GM12878 (cell line): ENCODE measurements at regions not wholly inside any gene's neighbourhood (a gene's known extent, or its start where the extent isn't known, plus 50 kb on each side); places are given as distances from the start of the nearest gene placed in this dataset.

Source experiments
- ATAC-seq: fragments of 200-7000 bp; cut with Tn5 transposase; 3 replicates; pipeline ENCODE4 v1.9.1; 2020; ENCODE audit warnings: mild to moderate bottlenecking, moderate library complexity
- BruUV-seq: library from RNA; stranded (reverse); fragments of 400-500 nt; replicated peaks from 2 replicates; lab custom pipeline; 2021; lab: Mats Ljungman, UMichigan
- CTCF ChIA-PET: fragments of 300-600 bp; sonication (Branson Sonifier 250); formaldehyde crosslinking; extraction: SDS; loops from one replicate; lab custom pipeline; 2021; ENCODE audit warnings: inconsistent platforms; lab: Yijun Ruan, JAX
- POLR2A ChIA-PET: fragments of 350-600 bp; formaldehyde crosslinking; extraction: SDS; loops from one replicate; lab custom pipeline; 2021; ENCODE audit warnings: inconsistent platforms; lab: Charles Lee
- RAD21 ChIA-PET: fragments of 300-600 bp; sonication (Branson Sonifier 250); formaldehyde crosslinking; loops from one replicate; lab custom pipeline; 2023; ENCODE audit warnings: antibody characterized with exemption; ENCODE audit not compliant: unreplicated experiment; lab: Charles Lee
- SMC1A ChIA-PET: fragments of 300-600 bp; sonication (Branson Sonifier 250); formaldehyde crosslinking; loops from one replicate; lab custom pipeline; 2023; ENCODE audit not compliant: unreplicated experiment, uncharacterized antibody; lab: Charles Lee
- DNase-seq: peaks from one replicate; pipeline ENCODE4 v3.0.0-alpha.2; 2011; ENCODE audit warnings: low read depth, low spot score
- FAIRE-seq: peaks from 3 replicates; lab custom pipeline; 2011; peaks lifted over from hg19 to GRCh38; lab: Jason Lieb, UNC
- H2AFZ ChIP-seq: 2 replicates; pipeline ENCODE4 v1.6.0; 2011; ENCODE audit warnings: low read depth, low read length, control low read depth; ENCODE audit not compliant: control insufficient read depth
- H3K27ac ChIP-seq: 2 replicates; pipeline ENCODE4 v1.5.1; 2011; ENCODE audit warnings: control low read depth; ENCODE audit not compliant: control insufficient read depth, insufficient read depth
- H3K27me3 ChIP-seq, 2 experiments: replicated peaks in 1 of 2; 2 replicates each; pipeline versions ENCODE4 v1.6.0 to v1.6.1; 2011; ENCODE audit warnings: low read length in 1 of 2; ENCODE audit not compliant: control insufficient read depth in 2 of 2, insufficient read depth in 2 of 2
- H3K36me3 ChIP-seq, 2 experiments: 2 replicates each; pipeline ENCODE4 v1.5.1; 2011; ENCODE audit warnings: low read length in 1 of 2; ENCODE audit not compliant: control insufficient read depth in 2 of 2, insufficient read depth in 2 of 2
- H3K4me1 ChIP-seq: 2 replicates; pipeline ENCODE4 v1.6.1; 2011; ENCODE audit warnings: mild to moderate bottlenecking, low read length, moderate library complexity, mixed read lengths; ENCODE audit not compliant: control insufficient read depth, insufficient read depth
- H3K4me2 ChIP-seq: 2 replicates; pipeline ENCODE4 v1.6.0; 2011; ENCODE audit warnings: control low read depth; ENCODE audit not compliant: control insufficient read depth, insufficient read depth
- H3K4me3 ChIP-seq: fragments of 200-600 bp; sonication (generic); 2 replicates; pipeline ENCODE4 v1.5.1; 2016
- H3K79me2 ChIP-seq: 2 replicates; pipeline ENCODE4 v1.6.0; 2011; ENCODE audit warnings: low read length; ENCODE audit not compliant: control insufficient read depth, insufficient read depth
- H3K9ac ChIP-seq: 2 replicates; pipeline ENCODE4 v1.8.0; 2011; ENCODE audit warnings: low read length, control low read depth, mixed read lengths; ENCODE audit not compliant: control insufficient read depth, insufficient read depth
- H3K9me3 ChIP-seq: replicated peaks from 3 replicates; pipeline ENCODE4 v1.5.1; 2011; ENCODE audit warnings: mild to moderate bottlenecking, low read length; ENCODE audit not compliant: control insufficient read depth, insufficient read depth
- H4K20me1 ChIP-seq: 2 replicates; pipeline ENCODE4 v1.6.0; 2011; ENCODE audit not compliant: control insufficient read depth, insufficient read depth
- ATF2 ChIP-seq: IDR thresholded peaks from 2 replicates; pipeline ENCODE4 v1.6.1; 2012; ENCODE audit warnings: low read length, inconsistent platforms
- CBX5 ChIP-seq: sonication (generic); IDR thresholded peaks from 2 replicates; pipeline ENCODE4 v1.6.1; 2016; ENCODE audit warnings: low read depth, moderate library complexity, mild to moderate bottlenecking, inconsistent platforms
- CHD2 ChIP-seq: IDR thresholded peaks from 2 replicates; pipeline ENCODE4 v1.6.1; 2011; ENCODE audit warnings: low read depth, low read length, improper control_type of control experiment, borderline replicate concordance
- JUNB ChIP-seq: IDR thresholded peaks from 2 replicates; pipeline ENCODE4 v1.6.1; 2016; ENCODE audit warnings: antibody characterized with exemption, mild to moderate bottlenecking
- KLF5 ChIP-seq: fragments of 450-650 bp; IDR thresholded peaks from 2 replicates; pipeline ENCODE4 v1.6.1; 2014; ENCODE audit warnings: mild to moderate bottlenecking; ENCODE audit not compliant: partially characterized antibody
- NFYA ChIP-seq: IDR thresholded peaks from 2 replicates; pipeline ENCODE4 v1.6.1; 2011; ENCODE audit warnings: low read depth, mild to moderate bottlenecking, low read length, improper control_type of control experiment, borderline replicate concordance
- NR2C1 ChIP-seq: fragments of 450-650 bp; IDR thresholded peaks from 2 replicates; pipeline ENCODE4 v1.6.1; 2017; ENCODE audit warnings: antibody characterized with exemption, mild to moderate bottlenecking, moderate library complexity
- PML ChIP-seq: IDR thresholded peaks from 2 replicates; pipeline ENCODE4 v1.6.1; 2012; ENCODE audit warnings: low read length, inconsistent platforms
- POLR2AphosphoS2 ChIP-seq: IDR thresholded peaks from 2 replicates; pipeline ENCODE4 v1.6.1; 2011; ENCODE audit warnings: low read depth, mild to moderate bottlenecking, low read length, improper control_type of control experiment, moderate library complexity
- RAD21 ChIP-seq: IDR thresholded peaks from 2 replicates; pipeline ENCODE4 v1.6.1; 2011; ENCODE audit warnings: mild to moderate bottlenecking, low read depth, low read length, moderate library complexity; ENCODE audit not compliant: insufficient read depth
- SIX5 ChIP-seq: IDR thresholded peaks from 2 replicates; pipeline ENCODE4 v1.6.1; 2011; ENCODE audit warnings: mild to moderate bottlenecking, low read depth, low read length, moderate library complexity; ENCODE audit not compliant: severe bottlenecking
- SREBF2 ChIP-seq: IDR thresholded peaks from 2 replicates; pipeline ENCODE4 v1.6.1; 2012; ENCODE audit warnings: mild to moderate bottlenecking, low read length
- STAT3 ChIP-seq: IDR thresholded peaks from 2 replicates; pipeline ENCODE4 v1.6.1; 2011; ENCODE audit warnings: low read depth, low read length, improper control_type of control experiment
- ZBED1 ChIP-seq: IDR thresholded peaks from 2 replicates; pipeline ENCODE4 v1.6.1; 2016; ENCODE audit warnings: borderline replicate concordance
- ZNF274 ChIP-seq: IDR thresholded peaks from one replicate; pipeline ENCODE4 v1.8.0; 2011; ENCODE audit not compliant: insufficient read length, insufficient read depth
- WGBS: methylation state at CpG from one replicate; pipeline ENCODE4 v1.1.6; 2016; ENCODE audit warnings: low lambda C conversion rate; ENCODE audit not compliant: insufficient replicate concordance, insufficient coverage; ENCODE audit errors: missing lambda C conversion rate; 5-methylcytosine and 5-hydroxymethylcytosine counted together
- in situ Hi-C: fragments of 300-500 bp; cut with MboI; formaldehyde crosslinking; loops from 9 replicates; pipeline ENCODE4 v1.14.3; 2018; ENCODE audit warnings: mixed read lengths
- intact Hi-C: fragments of 100-400 bp; cut with micrococcal nuclease; formaldehyde crosslinking; loops from one replicate; pipeline ENCODE4 v1.14.2; 2022; ENCODE audit not compliant: unreplicated experiment
- TF ChIP-seq, protein P1 (sequence below): fragments of 450-650 bp; IDR thresholded peaks from 2 replicates; pipeline ENCODE4 v1.6.1; 2016; ENCODE audit warnings: mild to moderate bottlenecking
- TF ChIP-seq, protein P2 (sequence below): fragments of 150-350 bp; IDR thresholded peaks from 2 replicates; pipeline ENCODE4 v1.6.1; 2016; ENCODE audit warnings: low read depth, low read length
- TF ChIP-seq, protein P3 (sequence below): fragments of 450-650 bp; IDR thresholded peaks from 2 replicates; pipeline ENCODE4 v1.6.1; 2017; ENCODE audit warnings: mild to moderate bottlenecking, low read depth, inconsistent platforms; ENCODE audit not compliant: poor library complexity, severe bottlenecking

DNA sequence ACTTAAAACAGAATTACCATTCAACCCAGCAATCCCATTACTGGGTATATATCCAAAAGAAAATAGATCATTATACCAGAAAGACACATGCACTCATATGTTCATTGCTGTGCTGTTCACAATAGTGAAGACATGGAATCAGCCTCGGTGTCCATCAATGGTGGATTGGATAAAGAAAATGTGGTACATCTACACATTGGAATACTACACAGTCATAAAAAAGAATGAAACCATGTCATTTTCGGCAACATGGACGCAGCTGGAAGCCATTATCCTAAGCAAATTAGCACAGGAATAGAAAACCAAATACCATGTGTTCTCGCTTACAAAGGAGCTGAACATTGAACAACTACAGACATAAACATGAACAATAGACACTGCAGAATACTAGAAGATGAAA is 244.8 kb upstream of the PROX1 start:
- ATAC-seq: no peak
- no peak overlapping the region for H3K27ac ChIP-seq
- no peaks in the 10 kb centered on the region for H3K4me1 ChIP-seq
- no peak for DNase-seq
- TF ChIP-seq SREBF2 (no peak), JUNB (no peak), STAT3 (no peak), PML (no peak), ZNF274 (no peak), POLR2AphosphoS2 (no peak), NFYA (no peak), RAD21 (no peak), ATF2 (no peak), CBX5 (no peak), CHD2 (no peak), SIX5 (no peak), KLF5 (no peak), ZBED1 (no peak), NR2C1 (no peak)
- TF ChIP-seq, protein P1, sequence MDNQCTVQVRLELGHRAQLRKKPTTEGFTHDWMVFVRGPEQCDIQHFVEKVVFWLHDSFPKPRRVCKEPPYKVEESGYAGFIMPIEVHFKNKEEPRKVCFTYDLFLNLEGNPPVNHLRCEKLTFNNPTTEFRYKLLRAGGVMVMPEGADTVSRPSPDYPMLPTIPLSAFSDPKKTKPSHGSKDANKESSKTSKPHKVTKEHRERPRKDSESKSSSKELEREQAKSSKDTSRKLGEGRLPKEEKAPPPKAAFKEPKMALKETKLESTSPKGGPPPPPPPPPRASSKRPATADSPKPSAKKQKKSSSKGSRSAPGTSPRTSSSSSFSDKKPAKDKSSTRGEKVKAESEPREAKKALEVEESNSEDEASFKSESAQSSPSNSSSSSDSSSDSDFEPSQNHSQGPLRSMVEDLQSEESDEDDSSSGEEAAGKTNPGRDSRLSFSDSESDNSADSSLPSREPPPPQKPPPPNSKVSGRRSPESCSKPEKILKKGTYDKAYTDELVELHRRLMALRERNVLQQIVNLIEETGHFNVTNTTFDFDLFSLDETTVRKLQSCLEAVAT: no peak
- TF ChIP-seq, protein P2, sequence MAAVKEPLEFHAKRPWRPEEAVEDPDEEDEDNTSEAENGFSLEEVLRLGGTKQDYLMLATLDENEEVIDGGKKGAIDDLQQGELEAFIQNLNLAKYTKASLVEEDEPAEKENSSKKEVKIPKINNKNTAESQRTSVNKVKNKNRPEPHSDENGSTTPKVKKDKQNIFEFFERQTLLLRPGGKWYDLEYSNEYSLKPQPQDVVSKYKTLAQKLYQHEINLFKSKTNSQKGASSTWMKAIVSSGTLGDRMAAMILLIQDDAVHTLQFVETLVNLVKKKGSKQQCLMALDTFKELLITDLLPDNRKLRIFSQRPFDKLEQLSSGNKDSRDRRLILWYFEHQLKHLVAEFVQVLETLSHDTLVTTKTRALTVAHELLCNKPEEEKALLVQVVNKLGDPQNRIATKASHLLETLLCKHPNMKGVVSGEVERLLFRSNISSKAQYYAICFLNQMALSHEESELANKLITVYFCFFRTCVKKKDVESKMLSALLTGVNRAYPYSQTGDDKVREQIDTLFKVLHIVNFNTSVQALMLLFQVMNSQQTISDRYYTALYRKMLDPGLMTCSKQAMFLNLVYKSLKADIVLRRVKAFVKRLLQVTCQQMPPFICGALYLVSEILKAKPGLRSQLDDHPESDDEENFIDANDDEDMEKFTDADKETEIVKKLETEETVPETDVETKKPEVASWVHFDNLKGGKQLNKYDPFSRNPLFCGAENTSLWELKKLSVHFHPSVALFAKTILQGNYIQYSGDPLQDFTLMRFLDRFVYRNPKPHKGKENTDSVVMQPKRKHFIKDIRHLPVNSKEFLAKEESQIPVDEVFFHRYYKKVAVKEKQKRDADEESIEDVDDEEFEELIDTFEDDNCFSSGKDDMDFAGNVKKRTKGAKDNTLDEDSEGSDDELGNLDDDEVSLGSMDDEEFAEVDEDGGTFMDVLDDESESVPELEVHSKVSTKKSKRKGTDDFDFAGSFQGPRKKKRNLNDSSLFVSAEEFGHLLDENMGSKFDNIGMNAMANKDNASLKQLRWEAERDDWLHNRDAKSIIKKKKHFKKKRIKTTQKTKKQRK: no peak
- TF ChIP-seq, protein P3, sequence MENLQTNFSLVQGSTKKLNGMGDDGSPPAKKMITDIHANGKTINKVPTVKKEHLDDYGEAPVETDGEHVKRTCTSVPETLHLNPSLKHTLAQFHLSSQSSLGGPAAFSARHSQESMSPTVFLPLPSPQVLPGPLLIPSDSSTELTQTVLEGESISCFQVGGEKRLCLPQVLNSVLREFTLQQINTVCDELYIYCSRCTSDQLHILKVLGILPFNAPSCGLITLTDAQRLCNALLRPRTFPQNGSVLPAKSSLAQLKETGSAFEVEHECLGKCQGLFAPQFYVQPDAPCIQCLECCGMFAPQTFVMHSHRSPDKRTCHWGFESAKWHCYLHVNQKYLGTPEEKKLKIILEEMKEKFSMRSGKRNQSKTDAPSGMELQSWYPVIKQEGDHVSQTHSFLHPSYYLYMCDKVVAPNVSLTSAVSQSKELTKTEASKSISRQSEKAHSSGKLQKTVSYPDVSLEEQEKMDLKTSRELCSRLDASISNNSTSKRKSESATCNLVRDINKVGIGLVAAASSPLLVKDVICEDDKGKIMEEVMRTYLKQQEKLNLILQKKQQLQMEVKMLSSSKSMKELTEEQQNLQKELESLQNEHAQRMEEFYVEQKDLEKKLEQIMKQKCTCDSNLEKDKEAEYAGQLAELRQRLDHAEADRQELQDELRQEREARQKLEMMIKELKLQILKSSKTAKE: no peak
- no peak overlapping the region for H3K9ac ChIP-seq
- H3K79me2 ChIP-seq: no peaks in the 10 kb centered on the region
- BruUV-seq: no TSS peak
- POLR2A ChIA-PET: no interaction called here
- CTCF ChIA-PET: no interaction called here
- H3K9me3 ChIP-seq: no peaks in the 10 kb centered on the region
- H3K4me3 ChIP-seq: no peak overlapping the region
- no peaks in the 10 kb centered on the region for H4K20me1 ChIP-seq
- in situ Hi-C loops (no loop called here), intact Hi-C loops (no loop called here)
- WGBS: 9% methylated on average over 4 of the region's 4 CpGs
- no peak overlapping the region for H3K4me2 ChIP-seq
- no peaks in the 10 kb centered on the region for H3K27me3 ChIP-seq
- RAD21 ChIA-PET: no interaction called here
- no peak for FAIRE-seq
- H2AFZ ChIP-seq: no peak overlapping the region
- SMC1A ChIA-PET: no interaction called here
- no peaks in the 10 kb centered on the region for H3K36me3 ChIP-seq
